ENCODE measurements at regions not wholly inside any gene's neighbourhood (a gene's known extent, or its start where the extent isn't known, plus 50 kb on each side); places are given as distances from the start of the nearest gene placed in this dataset.

DNA sequence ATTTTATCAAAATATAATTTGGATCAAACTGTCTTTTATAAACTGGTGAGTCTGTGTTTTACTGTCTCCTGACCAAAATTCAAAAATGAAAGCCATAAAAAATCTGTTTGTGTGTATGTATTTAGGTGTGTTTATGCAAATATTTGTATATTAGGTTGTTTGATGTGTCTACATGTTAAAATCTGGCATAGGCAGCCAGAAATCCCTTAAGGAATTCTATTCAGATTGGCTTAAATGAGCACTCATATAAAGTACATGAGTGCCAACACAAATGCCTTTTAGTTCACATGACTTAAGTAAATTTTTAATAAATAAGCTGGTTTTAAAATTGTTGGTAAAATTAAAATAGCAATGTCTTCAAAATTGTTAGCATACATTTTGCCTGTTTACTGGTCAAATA lies 133.3 kb upstream of the GUCY1A2 start:
- TF ChIP-seq EZH2phosphoT487 (IDR thresholded peaks at IDR 0.05; ENCODE audit: insufficient read depth, low read depth): no peak
- no peak for TF ChIP-seq EZH2 (IDR thresholded peaks at IDR 0.05; ENCODE audit: insufficient read depth, poor library complexity, severe bottlenecking)
